GM21529 (cell line): ENCODE measurements at regions not wholly inside any gene's neighbourhood (a gene's known extent, or its start where the extent isn't known, plus 50 kb on each side); places are given as distances from the start of the nearest gene placed in this dataset.
A peak's percentile ranks its signal among the peaks of the same experiment; 100 is the strongest.
"Not testable (repeated sequence)": the region's sequence is repeated elsewhere in the genome, so short reads cannot be mapped to it uniquely, and the experiment has no call there.

Experiments
- ATAC-seq: cut with Tn5 transposase; IDR thresholded peaks from one replicate; pipeline ENCODE4 v1.9.1; 2021; ENCODE audit not compliant: unreplicated experiment

- no peak for ATAC-seq
Measured at GRCh38 chr1:196160066-196160795, 448.0 kb downstream of the KCNT2 start.

- ATAC-seq = no peak
Measured at GRCh38 chr1:196155586-196155985, 452.7 kb downstream of the KCNT2 start.

GRCh38 chr1:196152975-196153374 lies 455.3 kb downstream of the KCNT2 start:
- no peak for ATAC-seq

- no peak for ATAC-seq
Measured at GRCh38 chr1:196152086-196152485, 456.2 kb downstream of the KCNT2 start.

DNA sequence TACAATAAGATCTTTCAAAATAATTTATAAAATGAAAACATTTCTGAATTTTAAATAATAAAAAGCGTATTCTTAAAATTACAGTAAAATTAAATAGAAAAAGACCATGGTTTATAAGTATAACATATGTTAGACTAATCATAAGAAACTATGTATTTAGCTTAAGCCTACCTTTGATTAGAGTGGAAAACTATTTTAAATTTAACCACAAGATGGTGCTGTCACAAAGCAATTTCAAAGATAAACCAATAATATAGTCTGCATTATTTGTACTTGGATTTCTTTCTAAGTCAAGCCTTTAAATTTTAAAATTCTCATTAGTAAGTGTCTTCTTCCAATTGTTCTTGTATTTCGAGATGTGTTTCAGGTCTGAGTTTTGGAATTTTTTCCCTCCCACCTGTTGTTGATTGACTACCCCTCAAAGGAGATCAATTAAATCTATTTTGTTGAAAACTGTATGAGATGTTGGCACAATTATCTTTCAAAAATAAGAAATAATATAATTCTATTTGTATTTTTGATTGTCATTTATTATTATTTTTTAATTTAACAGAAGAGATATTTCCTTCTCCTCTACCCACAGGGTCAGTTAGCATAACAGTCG lies 459.8 kb downstream of the KCNT2 start:
- peak; percentile 49 for ATAC-seq

GRCh38 chr1:196147530-196147929 lies 460.7 kb downstream of the KCNT2 start:
- no peak for ATAC-seq

DNA sequence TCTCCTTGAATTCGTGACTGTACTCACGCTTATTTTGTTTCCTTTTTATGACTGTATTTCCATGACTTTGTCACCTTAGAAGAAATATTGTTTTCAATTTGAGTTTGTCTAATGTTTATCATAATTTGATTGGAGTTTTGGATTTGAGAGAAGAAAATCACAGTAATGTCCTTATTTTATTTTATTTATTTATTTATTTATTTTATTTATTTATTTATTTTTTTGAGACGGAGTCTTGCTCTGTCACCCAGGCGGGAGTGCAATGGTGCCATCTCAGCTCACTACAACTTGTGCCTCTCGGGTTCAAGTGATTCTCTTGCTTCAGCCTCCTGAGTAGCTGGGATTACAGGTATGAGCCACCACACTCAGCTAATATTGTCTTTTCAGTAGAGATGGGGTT lies 463.1 kb downstream of the KCNT2 start:
- not testable (repeated sequence) for ATAC-seq

DNA sequence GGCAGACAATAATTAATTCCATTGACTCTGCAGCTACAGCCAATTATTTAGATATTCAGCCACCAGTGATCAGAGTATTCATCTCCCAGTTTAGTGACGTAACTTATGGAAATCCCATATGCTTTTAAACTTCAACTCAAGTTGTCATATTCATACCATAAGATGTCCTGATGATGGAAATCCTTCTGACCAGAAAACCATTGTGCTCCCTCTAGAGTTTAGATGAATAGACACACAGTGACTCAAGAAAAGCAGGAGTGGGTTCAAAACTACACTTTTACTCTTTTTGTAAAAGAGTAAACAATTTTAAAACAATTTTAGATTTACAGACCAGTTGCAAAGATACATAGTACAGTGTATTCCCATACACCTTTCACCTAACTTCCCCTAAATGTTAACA lies 463.7 kb downstream of the KCNT2 start:
- no peak for ATAC-seq

GRCh38 chr1:196143602-196144342 lies 464.5 kb downstream of the KCNT2 start:
- no peak for ATAC-seq

GRCh38 chr1:196142111-196142640 lies 466.1 kb downstream of the KCNT2 start:
- no peak for ATAC-seq

DNA sequence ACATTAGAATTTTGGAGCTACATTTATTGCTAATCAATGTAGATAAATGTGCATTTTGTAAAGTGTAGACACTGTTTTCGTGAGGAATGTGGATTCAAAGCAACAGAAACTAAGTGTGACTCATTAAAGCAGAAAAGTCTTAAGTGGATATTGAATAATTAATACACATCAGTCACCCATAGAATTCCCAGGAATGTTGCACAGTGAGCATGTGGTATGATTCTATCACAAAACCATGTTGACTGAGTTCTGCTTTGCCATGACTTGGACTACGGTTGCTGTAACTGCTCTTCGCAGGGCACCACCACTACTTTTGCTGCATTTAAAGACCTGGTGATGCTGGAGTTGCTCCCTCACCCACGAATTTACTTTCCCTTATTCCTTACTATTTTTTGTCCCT lies 471.8 kb downstream of the KCNT2 start:
- ATAC-seq = no peak

DNA sequence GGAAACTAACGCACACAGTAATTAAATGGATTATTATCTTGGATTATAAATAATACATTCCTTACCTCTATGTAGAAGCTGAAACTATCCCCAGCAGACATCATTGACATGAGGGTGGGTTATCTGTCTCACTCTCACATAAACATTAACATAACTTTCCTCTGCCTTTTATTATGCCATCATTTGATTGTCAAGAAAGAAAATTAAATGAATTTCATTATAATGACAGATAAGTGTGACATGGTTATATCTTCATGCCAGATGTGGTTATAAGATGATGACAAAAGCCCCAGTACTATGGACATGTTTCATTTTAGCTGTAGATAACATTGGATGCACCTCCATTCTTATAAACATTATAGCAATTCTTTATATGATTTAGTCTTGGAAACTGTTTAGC lies 476.5 kb downstream of the KCNT2 start:
- no peak for ATAC-seq

GRCh38 chr1:196128835-196129234 lies 479.4 kb downstream of the KCNT2 start:
- no peak for ATAC-seq

DNA sequence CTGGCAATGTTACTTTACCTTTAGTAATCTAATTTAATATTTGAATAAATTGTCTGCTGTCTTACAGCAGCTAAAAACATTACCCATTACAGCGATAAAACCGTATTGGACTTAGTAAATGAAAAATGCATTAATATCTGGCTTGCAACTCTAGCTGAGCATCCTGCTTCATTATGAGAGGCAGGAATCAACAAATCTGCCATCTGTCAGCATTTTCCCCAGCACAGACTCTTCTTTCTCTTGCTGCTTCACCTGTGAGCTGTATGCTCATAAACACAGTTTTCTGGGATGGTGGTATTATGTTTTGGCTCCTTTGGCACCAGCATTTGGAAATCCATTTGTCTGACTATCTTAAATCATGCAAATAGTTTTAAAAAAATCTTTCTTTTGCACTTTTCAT lies 487.1 kb downstream of the KCNT2 start:
- no peak for ATAC-seq

- no peak for ATAC-seq
Measured at GRCh38 chr1:196115646-196116045, 492.6 kb downstream of the KCNT2 start.

DNA sequence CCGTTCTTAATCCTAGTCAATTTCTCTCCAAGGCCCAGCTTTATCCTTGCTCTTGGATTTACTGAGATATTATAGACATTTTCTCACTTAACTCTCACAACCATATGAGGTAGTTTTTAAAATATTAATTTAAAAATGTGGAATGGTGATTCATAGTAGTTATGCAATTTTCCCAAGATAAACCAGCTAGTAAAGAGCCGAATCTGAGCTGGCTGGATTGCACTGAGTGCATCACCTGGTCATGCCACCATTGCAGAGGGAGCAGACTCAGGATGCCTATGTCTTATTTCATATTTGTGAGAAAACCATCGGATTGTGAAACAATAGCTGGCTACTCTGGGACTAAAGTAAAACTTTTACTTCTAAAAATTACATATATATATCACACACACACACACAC lies 494.0 kb downstream of the KCNT2 start:
- no peak for ATAC-seq

- not testable (repeated sequence) for ATAC-seq
Measured at GRCh38 chr1:196108990-196109389, 499.2 kb downstream of the KCNT2 start.

- no peak for ATAC-seq
Measured at GRCh38 chr1:196105901-196106300, 502.3 kb downstream of the KCNT2 start.

DNA sequence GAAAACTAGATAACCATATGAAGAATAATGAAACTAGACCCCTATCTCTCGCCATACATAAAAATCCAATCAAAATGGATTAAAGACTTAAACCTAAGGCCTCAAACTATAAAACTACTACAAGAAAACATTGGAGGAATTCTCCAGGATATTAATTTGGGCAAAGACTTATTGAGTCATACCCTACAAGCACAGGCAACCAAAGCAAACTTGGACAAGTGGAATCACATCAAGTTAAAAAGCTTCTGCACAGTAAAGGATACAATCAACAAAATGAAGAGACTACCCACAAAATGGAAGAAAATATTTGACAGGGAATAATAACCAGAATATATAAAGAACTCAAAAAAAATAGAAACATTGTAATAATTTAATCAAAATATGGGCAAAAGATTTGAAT lies 505.4 kb downstream of the KCNT2 start:
- no peak for ATAC-seq

GRCh38 chr1:196098000-196098399 lies 510.2 kb downstream of the KCNT2 start:
- no peak for ATAC-seq

- ATAC-seq = no peak
Measured at GRCh38 chr1:196094821-196095220, 513.4 kb downstream of the KCNT2 start.
